EL (cell line): ENCODE measurements at regions not wholly inside any gene's neighbourhood (a gene's known extent, or its start where the extent isn't known, plus 50 kb on each side); places are given as distances from the start of the nearest gene placed in this dataset.
"Not testable (repeated sequence)": the region's sequence is repeated elsewhere in the genome, so short reads cannot be mapped to it uniquely, and the experiment has no call there.

Experiments
- DNase-seq: peaks from one replicate; pipeline ENCODE4 v3.0.0-alpha.2; 2016

- not testable (repeated sequence) for DNase-seq
Measured at GRCh38 chr1:761791-762190, 75.3 kb upstream of the OR4F16 start.

GRCh38 chr1:771449-771848 lies 85.0 kb upstream of the OR4F16 start:
- DNase-seq: not testable (repeated sequence)

DNA sequence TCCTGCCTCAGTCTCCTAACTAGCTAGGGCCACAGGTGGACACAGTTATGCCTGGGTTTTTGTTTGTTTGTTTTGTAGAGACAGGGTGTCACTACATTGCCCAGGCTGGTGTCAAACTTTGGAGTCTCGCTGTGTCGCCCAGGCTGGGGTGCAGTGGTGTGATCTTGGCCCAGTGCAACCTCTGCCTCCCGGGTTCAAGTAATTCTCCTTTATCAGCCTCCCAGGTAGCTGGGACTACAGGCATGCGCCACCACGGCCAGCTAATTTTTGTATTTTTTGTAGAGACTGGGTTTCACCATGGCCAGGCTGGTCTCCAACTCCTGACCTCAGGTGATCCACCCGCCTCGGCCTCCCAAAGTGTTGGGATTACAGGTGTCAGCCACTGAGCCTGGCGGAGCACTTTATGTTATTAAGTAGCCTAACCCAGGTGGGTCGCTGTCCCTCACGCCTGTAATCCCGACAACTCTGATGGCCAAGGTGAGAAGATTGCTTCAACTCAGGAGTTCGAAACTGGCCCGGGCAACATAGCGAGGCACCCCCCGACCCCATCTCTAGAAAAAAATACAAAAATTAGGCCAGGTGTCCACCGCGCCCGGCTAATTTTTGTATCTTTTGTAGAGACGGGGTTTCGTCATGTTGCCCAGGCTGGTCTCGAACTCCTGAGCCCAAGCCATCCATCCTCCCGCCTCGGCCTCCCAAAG lies 91.2 kb upstream of the OR4F16 start:
- not testable (repeated sequence) for DNase-seq

DNA sequence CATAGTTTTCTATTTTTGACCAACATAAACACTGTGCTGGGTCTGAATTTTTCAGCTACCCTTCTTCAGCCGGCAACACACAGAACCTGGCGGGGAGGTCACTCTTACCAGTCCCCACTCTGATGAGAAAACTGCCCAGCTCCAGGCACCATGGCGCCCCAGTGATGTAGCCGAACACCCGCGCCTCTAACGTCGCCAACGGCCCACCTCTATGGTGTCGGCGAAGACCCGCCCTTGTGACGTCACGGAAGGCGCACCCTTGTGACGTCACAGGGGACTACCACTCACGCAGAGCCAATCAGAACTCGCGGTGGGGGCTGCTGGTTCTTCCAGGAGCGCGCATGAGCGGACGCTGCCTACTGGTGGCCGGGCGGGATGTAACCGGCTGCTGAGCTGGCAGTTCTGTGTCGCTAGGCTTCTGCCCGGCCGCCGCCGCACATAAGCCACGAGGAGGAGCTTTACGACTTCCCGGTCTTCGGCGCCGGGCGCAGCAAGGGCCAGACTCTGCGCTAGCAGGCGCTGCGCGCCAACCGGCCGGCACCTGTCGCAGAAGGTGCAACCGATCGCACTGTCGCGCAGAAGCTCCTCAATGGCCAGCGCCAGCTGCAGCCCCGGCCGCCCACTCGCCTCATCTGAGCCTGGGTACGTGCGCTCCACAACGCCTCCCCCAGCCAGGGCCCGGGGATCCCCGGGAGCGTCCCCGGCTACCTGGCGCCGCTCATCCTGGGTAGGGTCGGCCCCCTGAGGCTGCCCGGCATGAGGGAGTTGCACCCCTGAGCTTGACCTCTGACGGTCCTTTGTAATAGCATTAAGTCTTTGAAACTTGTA lies 92.2 kb upstream of the OR4F16 start:
- peak; percentile 99 for DNase-seq

DNA sequence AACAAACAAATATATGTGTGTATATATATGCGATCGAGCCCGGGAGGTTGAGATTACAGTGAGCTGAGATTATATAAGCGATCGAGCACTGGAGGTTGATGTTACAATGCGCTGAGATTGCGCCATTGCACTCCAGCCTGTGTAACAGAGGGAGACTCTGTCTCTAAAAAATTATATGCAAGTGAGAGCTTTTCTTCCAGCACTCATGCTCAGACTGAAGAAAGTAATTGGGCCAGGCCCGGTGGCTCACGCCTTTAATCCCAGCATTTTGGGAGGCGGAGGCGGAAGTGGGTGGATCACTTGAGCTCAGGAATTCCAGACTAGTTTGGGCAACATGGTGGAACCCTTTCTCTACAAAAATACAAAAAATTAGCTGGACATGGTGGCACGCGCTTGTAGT lies 93.2 kb upstream of the OR4F16 start:
- not testable (repeated sequence) for DNase-seq

DNA sequence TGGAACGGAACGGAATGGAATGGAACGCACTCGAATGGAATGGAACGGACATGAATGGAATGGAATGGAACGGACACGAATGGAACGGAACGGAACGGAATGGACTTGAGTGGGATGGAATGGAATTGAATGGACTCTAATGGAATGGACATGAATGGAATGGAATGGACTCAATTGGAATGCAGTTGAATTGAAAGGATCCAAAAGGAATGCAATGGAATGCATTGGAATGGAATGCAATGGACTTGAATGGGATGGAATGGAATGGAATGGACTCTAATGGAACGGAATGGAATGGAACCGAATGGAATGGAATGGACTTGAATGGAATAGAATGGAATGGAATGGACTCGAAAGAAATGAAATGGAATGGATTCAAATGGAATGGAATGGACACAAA lies 102.4 kb upstream of the OR4F16 start:
- peak; percentile 7 for DNase-seq

DNA sequence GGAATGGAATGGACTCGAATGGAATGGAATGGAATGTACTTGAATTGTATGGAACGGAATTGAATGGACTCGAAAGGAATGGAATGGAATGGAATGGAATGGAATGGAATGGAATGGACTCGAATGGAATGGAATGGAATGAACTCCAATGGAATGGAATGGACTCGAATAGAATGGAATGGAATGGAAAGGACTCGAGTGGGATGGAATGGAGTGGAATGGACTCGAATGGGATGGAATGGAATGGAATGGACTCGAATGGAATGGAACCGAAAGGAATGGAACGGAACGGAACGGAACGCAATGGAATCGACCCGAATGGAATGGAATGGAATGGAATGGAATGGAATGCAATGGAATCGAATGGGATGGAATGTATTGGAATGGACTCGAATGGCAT lies 103.2 kb upstream of the OR4F16 start:
- not testable (repeated sequence) for DNase-seq

- DNase-seq: not testable (repeated sequence)
Measured at GRCh38 chr1:790388-790930, 104.0 kb upstream of the OR4F16 start.

DNA sequence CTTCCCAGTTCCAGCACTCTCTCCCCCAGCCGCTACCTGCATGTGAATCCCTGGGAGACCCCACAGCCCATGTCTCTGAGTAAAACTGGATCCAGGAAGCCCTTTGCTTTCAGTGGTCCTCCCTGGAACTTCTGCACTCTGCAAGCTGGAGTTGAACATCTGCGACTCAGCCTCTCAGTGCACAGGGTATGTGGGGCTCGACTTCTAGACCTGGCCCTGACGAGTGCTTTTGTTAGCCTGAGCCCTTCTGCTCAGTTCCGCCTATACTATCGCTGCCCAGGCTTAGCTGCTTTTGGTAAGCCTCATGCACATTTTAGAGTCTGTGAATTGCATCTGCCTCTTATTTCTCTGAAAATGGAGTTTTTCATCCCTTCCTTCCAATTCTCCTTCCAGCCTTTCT lies 107.9 kb upstream of the OR4F16 start:
- not testable (repeated sequence) for DNase-seq

GRCh38 chr1:794918-795584 lies 108.6 kb upstream of the OR4F16 start:
- DNase-seq: not testable (repeated sequence)

GRCh38 chr1:797649-798048 lies 111.2 kb upstream of the OR4F16 start:
- DNase-seq: not testable (repeated sequence)

DNA sequence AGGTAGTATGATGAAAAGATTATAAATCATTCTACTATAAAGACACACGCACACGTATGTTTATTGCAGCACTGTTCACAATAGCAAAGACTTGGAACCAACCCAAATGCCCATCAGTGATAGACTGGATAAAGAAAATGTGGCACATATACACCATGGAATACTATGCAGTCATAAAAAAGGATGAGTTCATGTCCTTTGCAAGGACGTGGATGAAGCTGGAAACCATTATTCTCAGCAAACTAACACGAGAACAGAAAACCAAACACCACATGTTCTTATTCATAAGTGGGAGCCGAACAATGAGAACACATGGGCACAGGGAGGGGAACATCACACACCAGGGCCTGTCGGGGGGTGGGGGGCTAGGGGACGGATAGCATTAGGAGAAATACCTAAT lies 113.9 kb upstream of the OR4F16 start:
- DNase-seq: not testable (repeated sequence)

DNA sequence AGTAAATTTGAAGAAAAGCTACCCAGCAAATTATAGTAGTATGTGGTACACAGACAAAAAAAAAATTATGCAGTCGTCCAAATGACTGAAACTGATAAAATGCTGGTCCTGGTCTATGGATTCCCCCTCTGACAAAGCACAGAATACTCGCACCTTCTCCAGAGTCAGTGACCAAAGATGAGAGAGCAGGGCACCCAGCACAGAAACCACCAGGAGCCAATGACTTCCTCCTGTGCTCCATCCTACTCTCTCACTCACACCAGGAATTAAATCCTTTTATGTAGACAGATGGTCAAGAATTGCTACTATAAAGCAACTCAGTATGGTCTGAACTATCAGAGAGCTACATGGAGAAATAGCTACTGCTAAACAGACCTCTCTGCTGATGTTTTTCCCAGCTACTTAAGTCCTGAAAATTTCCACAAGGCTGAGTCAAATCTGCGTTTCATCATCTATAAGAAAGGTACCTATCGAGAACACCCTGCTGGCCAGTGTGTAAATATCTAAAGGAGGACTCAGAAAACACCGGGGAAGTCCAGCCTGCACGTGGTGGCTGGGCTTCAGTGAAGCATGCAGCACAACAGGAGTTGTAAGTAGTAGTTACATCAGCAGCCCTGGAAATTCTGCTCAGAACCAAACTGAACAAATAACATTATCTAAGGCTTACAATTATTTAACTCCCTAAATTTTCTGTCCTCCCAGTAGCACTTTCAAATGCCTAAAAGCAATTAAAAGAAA lies 118.1 kb upstream of the OR4F16 start:
- DNase-seq: not testable (repeated sequence)

DNA sequence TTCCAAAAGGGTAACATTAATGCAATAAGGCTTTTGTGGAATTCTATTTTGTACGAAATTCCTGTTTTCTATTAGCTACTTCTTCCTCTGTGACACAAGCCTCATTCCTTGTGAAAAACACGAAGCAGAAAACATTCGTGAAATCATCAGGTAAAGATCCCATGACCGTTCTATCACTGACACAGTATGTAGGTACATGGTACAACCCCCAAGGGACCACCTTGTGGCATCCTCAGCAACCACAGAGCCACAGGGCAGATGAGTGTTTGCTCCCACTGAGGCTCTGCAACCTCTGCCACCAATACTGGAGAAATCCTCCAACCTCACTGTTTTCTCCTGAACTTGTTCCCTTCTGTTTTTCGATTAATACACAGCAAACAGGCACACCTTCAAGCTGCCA lies 118.4 kb upstream of the SAMD11 start:
- DNase-seq: not testable (repeated sequence)

DNA sequence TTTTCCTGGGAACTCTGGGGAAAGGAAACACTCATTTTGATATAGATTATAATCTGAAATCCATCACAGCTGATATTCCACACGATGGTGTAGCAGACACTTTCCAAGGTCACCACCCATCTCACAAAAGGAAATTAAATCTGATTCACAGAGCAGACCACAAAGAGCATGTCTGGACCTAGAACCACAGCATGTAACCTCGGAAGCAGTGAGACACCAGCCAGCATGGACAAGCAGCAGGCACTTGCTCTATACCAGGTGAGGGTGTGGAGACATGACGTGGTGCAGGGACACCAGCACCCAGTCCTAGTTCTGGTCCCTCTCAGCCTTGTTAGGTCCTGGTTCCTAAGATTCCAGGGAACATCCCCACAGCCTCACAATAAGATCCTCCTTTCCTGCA lies 116.7 kb upstream of the SAMD11 start:
- DNase-seq: not testable (repeated sequence)

DNA sequence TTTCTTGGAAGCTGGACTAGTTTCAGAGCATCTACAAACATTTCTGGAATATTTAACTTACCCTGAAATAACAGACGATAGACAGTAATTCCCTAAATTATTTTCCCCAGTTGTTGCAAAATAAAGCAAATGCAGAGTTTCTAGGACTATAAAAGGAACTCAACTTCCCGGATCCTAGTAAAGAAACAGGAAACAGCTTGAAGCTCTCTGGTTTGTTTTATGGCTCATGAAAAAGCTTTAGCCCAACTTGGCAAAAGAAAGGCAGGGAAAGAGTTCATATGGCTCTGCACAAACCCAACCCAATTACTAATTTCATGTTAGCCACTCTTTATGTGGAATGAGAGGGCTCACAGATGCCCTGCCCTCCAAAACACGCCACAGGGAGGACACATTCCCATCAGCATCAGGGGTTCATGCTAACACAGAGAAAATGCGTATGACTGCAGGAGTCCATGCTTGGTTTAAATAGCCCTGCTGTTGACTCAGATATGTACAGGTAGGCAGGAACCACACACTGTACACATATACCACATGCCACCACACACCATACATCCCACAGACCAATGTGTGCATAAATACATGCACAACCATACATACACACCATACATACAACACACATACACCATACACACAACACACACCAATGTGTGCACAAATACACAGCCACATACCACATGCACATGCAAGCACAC lies 115.9 kb upstream of the SAMD11 start:
- not testable (repeated sequence) for DNase-seq

DNA sequence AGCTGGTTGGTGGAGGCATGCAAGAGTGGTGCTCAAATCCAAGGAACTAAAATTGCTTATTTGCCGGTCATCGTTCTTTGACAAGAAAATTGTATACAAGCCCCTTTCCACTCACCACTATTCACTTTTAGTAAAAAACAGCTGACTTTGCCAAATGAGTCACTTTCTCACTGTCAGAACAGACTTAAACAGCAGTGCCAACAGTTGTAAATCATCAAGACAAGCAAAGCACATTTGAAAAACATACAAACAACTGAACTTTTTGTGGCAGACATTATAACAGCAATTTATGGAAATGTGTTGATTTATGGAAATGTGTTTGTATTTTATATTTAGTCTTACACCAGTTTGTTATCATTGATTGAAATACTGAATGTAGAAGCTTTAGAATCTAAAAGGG lies 112.8 kb upstream of the SAMD11 start:
- DNase-seq: not testable (repeated sequence)

GRCh38 chr1:812535-813127 lies 111.1 kb upstream of the SAMD11 start:
- not testable (repeated sequence) for DNase-seq

- DNase-seq: not testable (repeated sequence)
Measured at GRCh38 chr1:814543-814942, 109.2 kb upstream of the SAMD11 start.

- DNase-seq: not testable (repeated sequence)
Measured at GRCh38 chr1:815147-815922, 108.4 kb upstream of the SAMD11 start.
